SK-N-MC (cell line): ENCODE measurements at regions not wholly inside any gene's neighbourhood (a gene's known extent, or its start where the extent isn't known, plus 50 kb on each side); places are given as distances from the start of the nearest gene placed in this dataset.

Experiments used
- EZH2 ChIP-seq: fragments of 200-600 bp; sonication (generic); IDR thresholded peaks from one replicate; pipeline ENCODE4 v1.6.1; 2017; ENCODE audit warnings: antibody characterized with exemption
- FOXP2 ChIP-seq: optimal IDR thresholded peaks from 2 replicates; pipeline ENCODE3; 2011; ENCODE audit warnings: mild to moderate bottlenecking, moderate library complexity; ENCODE audit not compliant: insufficient read depth; ENCODE audit errors: extremely low read length, control extremely low read depth

DNA sequence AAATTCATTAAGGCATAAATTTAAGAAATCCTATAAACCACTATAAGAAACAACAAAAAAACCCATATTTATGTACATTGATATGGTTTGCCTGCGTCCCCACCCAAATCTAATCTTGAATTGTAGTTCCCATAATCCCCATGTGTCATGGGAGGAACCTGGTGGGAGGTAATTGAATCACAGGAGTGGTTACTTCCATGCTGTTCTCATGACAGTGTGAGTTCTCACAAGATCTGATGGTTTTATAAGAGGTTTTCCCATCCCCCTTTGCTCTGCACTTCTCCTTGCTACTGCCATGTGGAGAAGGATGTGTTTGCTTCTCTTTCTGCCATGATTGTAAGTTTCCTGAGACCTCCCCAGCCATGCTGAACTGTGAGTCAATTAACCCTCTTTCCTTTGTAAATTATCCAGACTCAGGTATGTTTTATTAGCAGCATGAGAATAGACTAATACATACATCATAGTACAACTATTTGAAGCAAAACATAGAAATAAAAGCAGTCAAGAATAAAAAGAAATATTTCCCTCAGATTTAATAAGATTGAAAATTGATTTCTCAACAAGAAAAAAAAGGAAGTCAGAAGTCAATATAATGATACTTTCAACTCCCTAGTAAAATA lies 209.0 kb upstream of the GPC6 start:
- TF ChIP-seq EZH2 (no peak), FOXP2 (no peak)
